ENCODE measurements at regions not wholly inside any gene's neighbourhood (a gene's known extent, or its start where the extent isn't known, plus 50 kb on each side); places are given as distances from the start of the nearest gene placed in this dataset.

DNA sequence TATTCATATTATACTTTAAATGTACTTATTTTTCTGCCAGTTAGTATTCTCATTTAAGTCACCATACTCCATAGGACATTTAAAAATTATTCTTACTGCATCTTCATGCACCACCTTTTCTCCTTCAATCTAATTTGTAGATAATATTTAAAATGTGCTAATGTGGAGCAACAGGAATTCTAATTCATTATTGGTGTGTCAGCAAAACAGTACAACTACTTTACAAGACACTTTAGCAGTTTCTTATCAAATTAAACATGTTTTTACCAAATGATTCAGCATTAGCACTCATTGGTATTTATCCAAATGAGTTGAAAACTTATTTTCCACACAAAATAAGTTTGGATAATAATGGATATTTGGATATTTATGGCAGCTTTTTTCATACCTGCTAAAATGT lies 1041.8 kb upstream of the ADGRB3 start:
- Histone ChIP-seq H3K27ac (no peak overlapping the region), H3K27me3 (no peaks in the 10 kb centered on the region), H3K4me3 (no peak overlapping the region), H3K36me3 (no peaks in the 10 kb centered on the region), H4K20me1 (no peaks in the 10 kb centered on the region), H3K9me3 (replicated peaks in 1 of 11) (no peaks in the 10 kb centered on the region), H3K4me1 (no peaks in the 10 kb centered on the region), H3K9ac (no peak overlapping the region), H3K4me2 (no peak overlapping the region)
- no peak for TF ChIP-seq Cebpa-rat (IDR thresholded peaks at IDR 0.05)

DNA sequence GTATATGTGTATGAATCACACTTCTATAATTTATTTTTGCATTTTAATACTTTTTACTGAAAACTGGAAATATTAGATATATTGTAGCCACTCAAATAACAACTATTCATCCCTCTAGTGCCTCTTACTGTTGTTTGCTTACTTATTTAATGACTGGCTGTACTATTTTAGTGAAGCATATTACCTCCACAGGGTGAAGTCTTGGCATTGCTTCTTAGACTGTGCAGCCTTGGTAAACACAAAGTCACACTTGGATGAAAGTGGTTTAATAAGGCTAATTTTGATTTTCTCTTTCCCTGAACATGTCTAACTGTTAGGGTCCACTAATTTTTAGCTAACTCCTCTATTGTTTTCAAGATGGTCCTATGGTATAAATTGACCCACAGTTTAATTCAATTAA lies 1043.2 kb upstream of the ADGRB3 start:
- Histone ChIP-seq H3K36me3 (no peaks in the 10 kb centered on the region), H4K20me1 (no peaks in the 10 kb centered on the region), H3K27me3 (no peaks in the 10 kb centered on the region), H3K9me3 (replicated peaks in 1 of 11) (no peaks in the 10 kb centered on the region), H3K4me2 (no peak overlapping the region), H3K9ac (no peak overlapping the region), H3K27ac (no peak overlapping the region), H3K4me3 (no peak overlapping the region), H3K4me1 (no peaks in the 10 kb centered on the region)
- no peak for TF ChIP-seq Cebpa-rat (IDR thresholded peaks at IDR 0.05)

DNA sequence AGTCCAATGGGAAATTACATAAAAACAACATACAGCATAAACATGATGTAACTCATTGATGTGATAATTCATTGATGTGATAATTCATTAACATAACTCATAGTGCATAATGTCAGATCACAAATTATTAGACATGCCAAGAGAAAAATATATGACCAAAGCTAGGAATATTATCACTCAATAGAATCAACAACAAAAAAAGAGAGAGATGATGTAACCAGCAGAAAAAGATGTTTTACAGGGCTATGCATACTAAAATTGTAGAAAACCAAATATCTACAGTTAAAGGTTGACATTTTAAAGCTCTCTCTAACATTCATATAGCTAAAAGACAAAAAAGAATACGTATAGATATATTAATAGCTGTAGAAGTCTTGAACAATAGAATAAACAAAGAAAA lies 1067.2 kb upstream of the ADGRB3 start:
- Histone ChIP-seq H3K27ac (no peak overlapping the region), H3K4me3 (no peak overlapping the region), H3K4me2 (no peak overlapping the region), H3K9me3 (replicated peaks in 1 of 11) (no peaks in the 10 kb centered on the region), H3K36me3 (no peaks in the 10 kb centered on the region), H3K27me3 (no peaks in the 10 kb centered on the region), H4K20me1 (no peaks in the 10 kb centered on the region), H3K4me1 (no peaks in the 10 kb centered on the region), H3K9ac (no peak overlapping the region)
- no peak for TF ChIP-seq Cebpa-rat (IDR thresholded peaks at IDR 0.05)

DNA sequence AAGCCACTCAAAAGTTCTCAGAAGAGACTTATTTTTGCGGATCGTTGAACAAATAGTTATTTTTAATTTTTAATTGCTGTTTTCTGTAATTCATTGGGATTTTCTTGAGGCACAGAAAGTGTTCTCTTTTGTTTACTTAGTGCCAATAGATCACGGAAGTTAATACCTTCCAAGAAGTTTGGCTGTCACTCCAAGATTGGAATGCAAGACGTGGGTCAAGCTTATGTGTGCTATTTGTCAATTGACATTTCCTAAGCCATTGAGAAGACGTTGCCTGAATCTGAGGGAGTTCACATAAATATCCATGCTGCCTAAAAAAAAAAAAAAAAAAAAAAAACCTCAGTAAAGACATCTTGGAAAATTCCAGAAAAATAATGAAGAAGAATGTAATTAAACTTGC lies 1071.4 kb upstream of the ADGRB3 start:
- Histone ChIP-seq H3K27me3 (no peaks in the 10 kb centered on the region), H4K20me1 (no peaks in the 10 kb centered on the region), H3K4me1 (no peaks in the 10 kb centered on the region), H3K27ac (no peak overlapping the region), H3K9ac (no peak overlapping the region), H3K9me3 (replicated peaks in 1 of 11) (no peaks in the 10 kb centered on the region), H3K4me2 (no peak overlapping the region), H3K4me3 (no peak overlapping the region), H3K36me3 (no peaks in the 10 kb centered on the region)
- no peak for TF ChIP-seq Cebpa-rat (IDR thresholded peaks at IDR 0.05)

DNA sequence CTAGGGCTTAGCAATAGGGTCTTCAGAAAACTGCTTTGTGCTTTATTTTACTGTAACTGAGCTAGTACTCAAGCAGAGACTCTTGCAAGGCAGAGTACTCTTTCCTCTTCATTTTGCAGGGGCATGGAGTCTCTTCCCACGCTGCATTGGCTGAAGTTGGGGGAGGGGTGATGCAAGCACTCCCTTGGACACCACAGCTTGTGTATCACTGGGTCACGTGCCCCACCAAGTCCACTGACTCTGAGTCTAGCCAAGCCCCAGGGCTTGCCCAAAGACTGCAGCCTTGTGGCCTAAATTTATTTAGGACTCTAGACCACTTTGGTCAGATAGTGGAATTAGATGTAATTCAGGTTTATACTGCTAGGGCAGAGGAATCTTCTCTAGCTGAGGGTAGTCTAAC lies 1075.0 kb upstream of the ADGRB3 start:
- no peaks in the 10 kb centered on the region for H4K20me1 ChIP-seq
- no peak overlapping the region for H3K4me2 ChIP-seq
- no peak overlapping the region for H3K4me3 ChIP-seq
- H3K27me3 ChIP-seq, result no peaks in the 10 kb centered on the region
- no peaks in the 10 kb centered on the region for H3K36me3 ChIP-seq
- peaks cover 0 to 13% (median 0%) of the 10 kb centered on the region in 11 experiments; a peak in 1 of 22 replicates for H3K9me3 ChIP-seq (replicated peaks in 1 of 11)
- H3K9ac ChIP-seq, result no peak overlapping the region
- no peak overlapping the region for H3K27ac ChIP-seq
- no peaks in the 10 kb centered on the region for H3K4me1 ChIP-seq
- no peak for TF ChIP-seq Cebpa-rat (IDR thresholded peaks at IDR 0.05)

DNA sequence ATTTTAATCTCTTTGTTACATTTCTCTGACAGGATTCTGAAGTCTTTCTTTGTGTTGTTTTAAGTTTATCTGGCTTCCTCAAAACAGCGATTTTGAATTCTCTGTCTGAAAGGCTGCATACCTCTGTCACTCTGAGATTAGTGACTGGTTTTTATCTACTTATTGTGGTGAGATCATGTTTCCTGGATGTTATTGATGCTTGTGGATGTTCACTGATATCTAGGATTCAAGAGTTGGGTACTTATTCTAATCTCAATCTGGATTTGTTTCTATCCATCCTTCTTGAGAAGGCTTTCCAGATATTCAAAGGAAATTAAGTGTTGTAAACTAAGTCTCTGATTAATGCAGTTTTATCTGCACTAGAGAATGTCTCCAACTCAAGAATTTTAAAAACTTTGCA lies 1076.1 kb upstream of the ADGRB3 start:
- Histone ChIP-seq H3K27ac (no peak overlapping the region), H3K4me1 (no peaks in the 10 kb centered on the region), H3K9me3 (replicated peaks in 1 of 11) (peaks cover 0 to 13% (median 0%) of the 10 kb centered on the region in 11 experiments; a peak in 1 of 22 replicates), H3K36me3 (no peaks in the 10 kb centered on the region), H4K20me1 (no peaks in the 10 kb centered on the region), H3K4me2 (no peak overlapping the region), H3K9ac (no peak overlapping the region), H3K4me3 (no peak overlapping the region), H3K27me3 (no peaks in the 10 kb centered on the region)
- no peak for TF ChIP-seq Cebpa-rat (IDR thresholded peaks at IDR 0.05)

DNA sequence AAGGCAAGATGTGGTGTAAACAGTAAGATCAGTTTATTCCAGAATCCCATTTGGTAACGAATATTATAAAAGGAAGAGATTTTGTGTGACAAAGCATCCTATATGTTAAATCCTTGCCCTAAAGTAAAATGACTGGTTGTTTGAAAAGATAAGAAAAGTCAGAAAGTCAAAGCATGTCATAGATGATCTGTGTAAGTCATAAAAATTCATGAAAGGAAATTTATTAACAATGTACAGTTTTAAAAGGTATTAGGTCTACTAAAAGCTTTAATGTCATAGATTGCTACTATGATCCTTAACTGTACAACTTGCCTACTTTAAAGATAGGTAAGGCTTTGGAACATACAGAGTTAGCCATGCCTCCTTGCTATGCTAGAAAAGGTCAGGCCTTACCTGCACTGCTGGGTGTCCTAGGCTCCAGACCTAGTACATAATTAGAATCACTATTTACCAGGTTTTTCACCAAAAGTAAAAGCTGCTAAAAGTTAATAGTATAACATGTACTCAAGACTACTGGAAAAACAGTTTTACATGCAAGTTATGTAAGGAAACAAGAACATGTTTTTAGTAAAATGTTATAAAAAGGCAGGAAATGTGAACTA lies 1090.1 kb upstream of the ADGRB3 start:
- no peaks in the 10 kb centered on the region for H4K20me1 ChIP-seq
- no peaks in the 10 kb centered on the region for H3K27me3 ChIP-seq
- H3K27ac ChIP-seq, result no peak overlapping the region
- TF ChIP-seq Cebpa-rat (IDR thresholded peaks at IDR 0.05), result no peak
- H3K9me3 ChIP-seq (replicated peaks in 1 of 11), result peaks cover 38 to 52% (median 50%) of the 10 kb centered on the region in 11 experiments
- H3K4me1 ChIP-seq, result no peaks in the 10 kb centered on the region
- H3K9ac ChIP-seq, result no peak overlapping the region
- no peak overlapping the region; a peak in 1 of 20 replicates for H3K4me3 ChIP-seq
- H3K4me2 ChIP-seq, result no peak overlapping the region
- no peaks in the 10 kb centered on the region for H3K36me3 ChIP-seq

DNA sequence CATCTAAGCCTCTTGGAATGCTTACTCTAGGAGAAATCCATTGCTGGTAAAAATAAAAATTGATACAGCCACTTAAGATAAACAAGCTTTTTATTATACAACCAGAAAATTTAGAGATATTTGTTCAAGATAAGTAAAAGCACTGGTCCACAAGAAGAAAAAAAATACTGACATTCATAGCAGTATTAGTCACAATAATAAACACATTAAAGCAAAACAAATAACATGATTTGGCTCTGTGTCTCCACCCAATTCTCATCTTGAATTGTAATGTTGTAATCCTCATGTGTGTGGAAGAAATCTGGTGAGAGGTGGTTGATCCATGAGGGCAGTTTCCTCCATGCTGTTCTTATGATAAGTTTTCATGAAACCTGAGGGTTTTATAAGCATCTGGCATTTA lies 1093.5 kb upstream of the ADGRB3 start:
- no peaks in the 10 kb centered on the region for H3K4me1 ChIP-seq
- H4K20me1 ChIP-seq, result no peaks in the 10 kb centered on the region
- H3K4me3 ChIP-seq, result no peak overlapping the region
- no peak for TF ChIP-seq Cebpa-rat (IDR thresholded peaks at IDR 0.05)
- peaks cover 50 to 67% (median 59%) of the 10 kb centered on the region in 11 experiments for H3K9me3 ChIP-seq (replicated peaks in 1 of 11)
- no peak overlapping the region for H3K27ac ChIP-seq
- H3K9ac ChIP-seq, result no peak overlapping the region
- H3K27me3 ChIP-seq, result no peaks in the 10 kb centered on the region
- no peak overlapping the region for H3K4me2 ChIP-seq
- H3K36me3 ChIP-seq, result no peaks in the 10 kb centered on the region

DNA sequence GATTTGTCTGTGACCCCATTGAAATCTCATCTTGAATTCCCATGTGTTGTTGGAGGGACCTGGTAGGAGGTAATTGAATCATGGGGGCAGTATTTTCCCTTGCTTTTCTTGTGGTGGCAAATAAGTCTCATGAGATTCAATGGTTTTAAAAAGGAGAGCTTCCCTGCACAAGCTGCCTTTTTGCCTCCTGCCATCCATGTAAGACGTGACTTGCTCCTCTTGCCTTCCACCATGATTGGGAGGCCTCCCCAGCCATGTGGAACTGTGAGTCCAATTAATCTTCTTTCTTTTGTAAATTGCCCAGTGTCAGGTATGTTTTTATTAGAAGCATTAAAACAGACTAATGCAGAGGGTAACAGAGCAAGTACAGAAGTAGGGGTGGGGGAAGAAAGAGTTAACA lies 1097.0 kb upstream of the ADGRB3 start:
- H3K27ac ChIP-seq, result no peak overlapping the region
- H3K4me3 ChIP-seq, result no peak overlapping the region
- H3K4me1 ChIP-seq, result no peaks in the 10 kb centered on the region
- H3K27me3 ChIP-seq, result no peaks in the 10 kb centered on the region
- peaks cover 18 to 32% (median 25%) of the 10 kb centered on the region in 11 experiments; a peak in 20 of 22 replicates for H3K9me3 ChIP-seq (replicated peaks in 1 of 11)
- TF ChIP-seq Cebpa-rat (IDR thresholded peaks at IDR 0.05), result no peak
- H3K36me3 ChIP-seq, result no peaks in the 10 kb centered on the region
- H3K4me2 ChIP-seq, result no peak overlapping the region
- no peak overlapping the region for H3K9ac ChIP-seq
- H4K20me1 ChIP-seq, result no peaks in the 10 kb centered on the region

DNA sequence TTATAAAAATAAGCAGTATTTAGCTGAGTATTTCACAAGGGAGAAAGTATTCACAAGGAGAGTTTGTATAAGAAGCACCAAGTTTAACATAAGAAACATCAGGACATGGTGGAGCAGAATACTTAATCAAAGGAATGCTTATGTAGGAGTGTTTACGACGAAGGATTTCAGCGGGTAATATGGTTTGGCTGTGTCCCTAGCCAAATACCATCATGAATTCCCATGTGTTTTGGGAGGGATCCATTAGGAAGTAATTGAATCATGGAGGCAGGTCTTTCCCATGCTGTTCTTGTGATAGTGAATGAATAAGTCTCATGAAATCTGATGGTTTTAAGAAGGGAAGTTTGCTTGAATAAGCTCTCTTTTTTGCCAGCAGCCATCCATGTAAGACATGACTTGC lies 1099.1 kb upstream of the ADGRB3 start:
- Histone ChIP-seq H3K27ac (no peak overlapping the region), H3K4me1 (no peaks in the 10 kb centered on the region), H3K36me3 (no peaks in the 10 kb centered on the region), H4K20me1 (no peaks in the 10 kb centered on the region), H3K27me3 (no peaks in the 10 kb centered on the region), H3K4me2 (no peak overlapping the region), H3K9me3 (replicated peaks in 1 of 11) (peaks cover 6 to 19% (median 13%) of the 10 kb centered on the region in 11 experiments; a peak in 15 of 22 replicates), H3K9ac (no peak overlapping the region), H3K4me3 (no peak overlapping the region)
- TF ChIP-seq Cebpa-rat (IDR thresholded peaks at IDR 0.05), result no peak
